NCI-H446 (cell line): ENCODE measurements at regions not wholly inside any gene's neighbourhood (a gene's known extent, or its start where the extent isn't known, plus 50 kb on each side); places are given as distances from the start of the nearest gene placed in this dataset.

Experiments used
- DNase-seq, 2 experiments: peaks; one replicate each; lab custom pipeline; 2025; lab: John Stamatoyannopoulos, UW

GRCh38 chr4:140213749-140214148 lies 59.8 kb upstream of the MAML3 start:
- no peak for DNase-seq

- no peak for DNase-seq
These were observed 59.1 kb upstream of the MAML3 start for GRCh38 chr4:140213116-140213515.

GRCh38 chr4:140212646-140213045 lies 58.7 kb upstream of the MAML3 start:
- DNase-seq: no peak

- DNase-seq: no peak
These were observed 58.2 kb upstream of the MAML3 start for GRCh38 chr4:140212194-140212593.

DNA sequence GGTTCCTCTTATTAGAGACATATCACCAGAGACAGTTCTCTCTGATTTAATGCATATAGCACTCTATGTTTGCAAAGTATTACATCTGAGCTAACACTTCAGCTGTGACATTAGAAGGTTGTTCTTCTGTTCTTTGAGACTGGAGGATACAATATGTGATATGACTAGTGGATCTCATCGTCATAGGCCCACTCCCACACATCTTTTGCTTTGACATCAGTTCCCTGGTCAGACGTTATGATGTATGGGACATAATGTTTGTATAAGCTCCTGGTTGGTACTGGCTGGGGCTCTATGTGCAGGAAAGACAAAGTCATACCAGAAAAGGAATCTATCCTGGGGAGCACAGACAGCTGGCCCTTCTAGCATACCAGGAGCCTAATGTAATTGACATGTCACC lies 57.7 kb upstream of the MAML3 start:
- DNase-seq: no peak

GRCh38 chr4:140211161-140211560 lies 57.2 kb upstream of the MAML3 start:
- DNase-seq: no peak

DNA sequence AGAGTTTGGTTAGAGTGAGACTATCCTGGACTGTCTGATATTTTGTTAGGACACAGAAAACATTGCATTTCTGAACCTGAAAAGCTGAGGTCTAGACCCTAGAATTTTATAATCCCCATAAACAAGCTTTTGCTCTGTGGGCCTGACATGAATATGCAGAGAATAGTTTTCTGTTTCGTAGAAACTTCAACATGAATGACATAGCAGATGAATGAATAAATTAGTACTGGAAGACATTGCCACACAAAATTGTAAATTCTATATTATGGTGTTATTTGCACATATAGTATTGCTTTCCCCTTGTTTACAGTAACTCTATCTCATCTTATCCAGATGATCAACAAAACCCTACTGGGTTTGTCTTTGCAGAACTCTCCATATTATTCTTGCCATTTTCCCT lies 54.9 kb upstream of the MAML3 start:
- DNase-seq: no peak
